Liver (tissue), 7 donors: ENCODE measurements at regions not wholly inside any gene's neighbourhood (a gene's known extent, or its start where the extent isn't known, plus 50 kb on each side); places are given as distances from the start of the nearest gene placed in this dataset.

Experiments used
- DNase-seq: peaks from one replicate; pipeline ENCODE4 v3.0.0-alpha.2; 2017; ENCODE audit warnings: low spot score
- H3K27ac ChIP-seq, 2 donors: one replicate each; pipeline ENCODE4 v1.7.0; 2013; ENCODE audit warnings: inconsistent platforms in 2 of 2, low read length in 2 of 2, control low read depth in 1 of 2, low read depth in 1 of 2, mild to moderate bottlenecking in 1 of 2
- H3K27me3 ChIP-seq, 4 donors: one replicate each; pipeline versions ENCODE4 v1.6.1 to v1.7.0; 2013; ENCODE audit warnings: low read length in 3 of 4, inconsistent platforms in 1 of 4, mild to moderate bottlenecking in 1 of 4, moderate library complexity in 1 of 4; ENCODE audit not compliant: control insufficient read depth in 4 of 4, insufficient read depth in 4 of 4
- H3K36me3 ChIP-seq, 4 donors: one replicate each; pipeline versions ENCODE4 v1.6.1 to v1.7.0; 2013; ENCODE audit warnings: low read length in 3 of 4, mild to moderate bottlenecking in 3 of 4, low read depth in 1 of 4, moderate library complexity in 1 of 4; ENCODE audit not compliant: control insufficient read depth in 4 of 4, insufficient read depth in 3 of 4
- H3K4me1 ChIP-seq, 4 donors: one replicate each; pipeline versions ENCODE4 v1.6.1 to v1.7.0; 2013; ENCODE audit warnings: low read length in 3 of 4, mild to moderate bottlenecking in 3 of 4, moderate library complexity in 1 of 4; ENCODE audit not compliant: control insufficient read depth in 4 of 4, insufficient read depth in 4 of 4
- H3K4me3 ChIP-seq, 3 donors: one replicate each; pipeline versions ENCODE4 v1.6.1 to v1.7.0; 2013; ENCODE audit warnings: low read length in 3 of 3, control low read depth in 1 of 3, low read depth in 1 of 3, mild to moderate bottlenecking in 1 of 3
- H3K9ac ChIP-seq, 2 donors: one replicate each; pipeline ENCODE4 v1.7.0; 2013; ENCODE audit warnings: low read length in 2 of 2, mild to moderate bottlenecking in 2 of 2, moderate library complexity in 2 of 2, control low read depth in 1 of 2, low read depth in 1 of 2
- H3K9me3 ChIP-seq, 4 donors: one replicate each; pipeline versions ENCODE4 v1.6.1 to v1.7.0; 2013; ENCODE audit warnings: low read length in 3 of 4; ENCODE audit not compliant: control insufficient read depth in 4 of 4
- ATF3 ChIP-seq: IDR thresholded peaks from 2 replicates; pipeline ENCODE4 v1.6.1; 2016; ENCODE audit warnings: antibody characterized with exemption
- EGR1 ChIP-seq, 2 donors: IDR thresholded peaks; 2 replicates each; pipeline ENCODE4 v1.6.1; 2016 to 2018; ENCODE audit warnings: antibody characterized with exemption in 2 of 2, low read depth in 2 of 2
- FOXA1 ChIP-seq: IDR thresholded peaks from 2 replicates; pipeline ENCODE4 v1.6.1; 2016; ENCODE audit warnings: antibody characterized with exemption
- FOXA2 ChIP-seq: IDR thresholded peaks from 2 replicates; pipeline ENCODE4 v1.6.1; 2016; ENCODE audit warnings: antibody characterized with exemption
- GABPA ChIP-seq, 2 donors: IDR thresholded peaks in 1 of 2; conservative IDR thresholded peaks in 1 of 2; 2 replicates each; pipeline ENCODE4 v1.6.1; 2016; ENCODE audit warnings: antibody characterized with exemption in 2 of 2, mild to moderate bottlenecking in 1 of 2, moderate library complexity in 1 of 2
- HNF4A ChIP-seq, 2 donors: conservative IDR thresholded peaks; 2 replicates each; pipeline ENCODE4 v1.6.1; 2016; ENCODE audit warnings: antibody characterized with exemption in 2 of 2, mild to moderate bottlenecking in 2 of 2
- JUND ChIP-seq, 2 donors: IDR thresholded peaks; 2 replicates each; pipeline ENCODE4 v1.6.1; 2016; ENCODE audit warnings: antibody characterized with exemption in 2 of 2
- MAX ChIP-seq: IDR thresholded peaks from 2 replicates; pipeline ENCODE4 v1.6.1; 2016; ENCODE audit warnings: antibody characterized with exemption
- NR2F2 ChIP-seq: IDR thresholded peaks from 2 replicates; pipeline ENCODE4 v1.6.1; 2016; ENCODE audit warnings: antibody characterized with exemption
- RAD21 ChIP-seq, 2 donors: IDR thresholded peaks; 2 replicates each; pipeline ENCODE4 v1.6.1; 2016; ENCODE audit warnings: antibody characterized with exemption in 2 of 2, mild to moderate bottlenecking in 2 of 2
- REST ChIP-seq: IDR thresholded peaks from 2 replicates; pipeline ENCODE4 v1.6.1; 2016; ENCODE audit warnings: antibody characterized with exemption, mild to moderate bottlenecking
- RXRA ChIP-seq, 2 donors: IDR thresholded peaks; 2 replicates each; pipeline ENCODE4 v1.6.1; 2017 to 2018; ENCODE audit warnings: antibody characterized with exemption in 2 of 2, mild to moderate bottlenecking in 1 of 2
- SP1 ChIP-seq: IDR thresholded peaks from 2 replicates; pipeline ENCODE4 v1.6.1; 2018; ENCODE audit warnings: antibody characterized with exemption, mild to moderate bottlenecking
- TAF1 ChIP-seq: conservative IDR thresholded peaks from 2 replicates; pipeline ENCODE4 v1.6.1; 2016; ENCODE audit warnings: antibody characterized with exemption, mild to moderate bottlenecking
- YY1 ChIP-seq: IDR thresholded peaks from 2 replicates; pipeline ENCODE4 v1.6.1; 2016; ENCODE audit warnings: antibody characterized with exemption, mild to moderate bottlenecking
- ZBTB33 ChIP-seq: IDR thresholded peaks from 2 replicates; pipeline ENCODE4 v1.6.1; 2016; ENCODE audit warnings: antibody characterized with exemption
- WGBS: extraction: QIAGEN DNeasy Blood & Tissue Kit; methylation state at CpG from one replicate; pipeline ENCODE4 v1.1.7; 2013; 5-methylcytosine and 5-hydroxymethylcytosine counted together
- donor health status: healthy.
- donor health status: healthy.
- donor health status: healthy.
- donor health status: healthy.

DNA sequence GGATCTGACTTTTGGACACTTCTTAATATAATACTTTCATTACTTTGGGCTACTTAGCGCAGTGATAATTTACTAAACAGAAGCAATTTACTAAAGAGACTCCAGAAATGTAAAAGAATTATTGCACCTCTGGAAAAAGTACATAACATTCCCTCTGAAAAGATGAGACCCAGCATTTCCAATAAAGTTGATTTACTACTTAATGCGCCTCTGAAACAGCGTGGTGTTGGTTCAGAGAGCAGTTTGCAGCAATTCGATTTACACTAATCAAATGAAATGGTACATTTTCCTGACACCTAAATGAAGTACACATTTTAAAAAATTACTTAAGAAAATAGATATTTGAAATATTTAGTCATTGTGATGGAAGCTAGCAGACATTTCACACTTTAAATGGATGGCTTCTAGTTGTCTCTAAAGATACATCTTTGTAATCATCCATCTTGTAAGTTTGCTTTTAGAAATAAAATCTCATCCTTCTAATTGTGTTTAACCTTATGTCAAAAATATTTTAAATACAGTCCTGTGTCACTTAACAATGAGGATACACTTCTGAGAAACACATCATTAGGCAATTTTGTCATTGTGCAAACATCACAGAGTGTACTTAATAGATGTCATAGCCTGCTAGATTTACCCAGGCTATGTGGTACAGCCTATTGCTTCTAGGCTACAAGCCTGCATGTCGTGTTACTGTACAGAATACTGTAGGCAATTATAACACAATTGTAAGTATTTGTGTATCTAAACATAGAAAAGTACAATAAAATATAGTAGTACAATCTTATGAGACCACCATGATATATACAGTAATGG, 284.6 kb upstream of the UBE2E3 start:
- WGBS = 74% methylated on average over 5 of the region's 5 CpGs
- DNase-seq = no peak
- Histone ChIP-seq H3K9me3 (no peaks in the 10 kb centered on the region), H3K4me3 (no peak overlapping the region), H3K27me3 (no peaks in the 10 kb centered on the region), H3K9ac (no peak overlapping the region), H3K27ac (no peak overlapping the region), H3K4me1 (peaks cover 0 to 2% (median 0%) of the 10 kb centered on the region in 4 donors), H3K36me3 (no peaks in the 10 kb centered on the region)
- TF ChIP-seq GABPA (IDR thresholded peaks at IDR 0.05 in 1 of 2, conservative IDR thresholded peaks at IDR 0.05 in 1 of 2) (no peak), ATF3 (no peak), FOXA2 (no peak), FOXA1 (no peak), NR2F2 (no peak), RXRA (IDR thresholded peaks at IDR 0.05) (no peak), SP1 (no peak), YY1 (no peak), RAD21 (IDR thresholded peaks at IDR 0.05) (no peak), EGR1 (IDR thresholded peaks at IDR 0.05; ENCODE audit: low read depth in 2 of 2) (no peak), REST (no peak), ZBTB33 (no peak), MAX (no peak), TAF1 (no peak)

DNA sequence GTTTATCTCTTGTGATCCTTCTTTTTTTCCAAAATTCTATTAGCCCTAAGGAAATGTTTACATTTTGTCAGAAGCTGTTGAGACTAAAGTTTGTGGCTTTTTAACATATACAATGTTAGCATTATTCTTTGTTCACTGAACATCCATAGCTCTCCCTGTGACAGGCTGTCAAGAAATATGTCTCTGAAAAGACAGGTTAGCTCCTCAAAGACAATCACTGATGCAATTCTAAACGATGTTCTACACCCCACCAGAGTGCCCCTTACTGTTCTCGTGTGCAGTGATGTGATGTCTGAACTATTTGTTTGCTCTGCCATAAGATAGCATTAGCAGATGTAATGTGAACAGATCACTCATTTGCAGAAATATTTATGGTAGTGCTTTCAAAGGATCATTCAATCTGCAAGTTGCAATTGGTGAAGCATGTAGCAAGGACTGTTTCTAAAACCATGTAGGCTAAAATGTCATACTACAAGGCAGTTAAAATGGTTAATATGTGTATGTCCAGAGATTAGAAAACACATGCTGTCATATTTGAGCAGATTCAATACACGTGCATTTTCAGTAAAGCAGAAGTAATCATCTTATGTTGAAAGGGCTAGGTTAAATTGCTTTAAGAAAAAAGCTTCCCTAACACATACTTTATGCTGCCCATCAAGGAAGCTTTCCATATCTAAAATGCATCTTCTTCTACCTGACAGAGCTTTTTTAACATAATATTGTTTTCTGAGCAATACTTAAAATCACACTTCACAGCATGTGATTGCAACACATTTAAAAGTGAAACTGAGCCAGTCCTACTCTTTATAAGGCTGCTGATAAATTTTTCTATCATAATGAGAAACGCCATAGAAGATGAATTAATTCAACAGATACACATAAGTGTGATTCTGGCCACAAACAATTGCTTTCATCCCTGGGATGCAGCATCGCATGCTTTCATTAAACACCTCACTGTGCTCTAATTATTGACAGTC, 285.7 kb upstream of the UBE2E3 start:
- Histone ChIP-seq H3K36me3 (no peaks in the 10 kb centered on the region), H3K9ac (no peak overlapping the region), H3K27ac (no peak overlapping the region), H3K4me1 (peaks cover 0 to 2% (median 0%) of the 10 kb centered on the region in 4 donors), H3K9me3 (no peaks in the 10 kb centered on the region), H3K27me3 (no peaks in the 10 kb centered on the region), H3K4me3 (no peak overlapping the region)
- WGBS = 61% methylated on average over 5 of the region's 5 CpGs
- DNase-seq = no peak
- no peak for TF ChIP-seq HNF4A (conservative IDR thresholded peaks at IDR 0.05)
- TF ChIP-seq ATF3 = no peak
- no peak for TF ChIP-seq FOXA2
- TF ChIP-seq ZBTB33 = no peak
- no peak for TF ChIP-seq EGR1 (IDR thresholded peaks at IDR 0.05; ENCODE audit: low read depth in 2 of 2)
- TF ChIP-seq JUND (IDR thresholded peaks at IDR 0.05) = no peak
- TF ChIP-seq REST = no peak
- TF ChIP-seq FOXA1 = no peak
- no peak for TF ChIP-seq YY1
- TF ChIP-seq MAX = no peak
